Hematopoietic multipotent progenitor cell treated with erythropoietin and hydrocortisone succinate and interleukin-3 and kit ligand, for 6 days (in vitro differentiated cells): ENCODE measurements at regions not wholly inside any gene's neighbourhood (a gene's known extent, or its start where the extent isn't known, plus 50 kb on each side); places are given as distances from the start of the nearest gene placed in this dataset.

Source experiments
- DNase-seq: peaks from one replicate; pipeline ENCODE4 v3.0.0-alpha.2; 2015

DNA sequence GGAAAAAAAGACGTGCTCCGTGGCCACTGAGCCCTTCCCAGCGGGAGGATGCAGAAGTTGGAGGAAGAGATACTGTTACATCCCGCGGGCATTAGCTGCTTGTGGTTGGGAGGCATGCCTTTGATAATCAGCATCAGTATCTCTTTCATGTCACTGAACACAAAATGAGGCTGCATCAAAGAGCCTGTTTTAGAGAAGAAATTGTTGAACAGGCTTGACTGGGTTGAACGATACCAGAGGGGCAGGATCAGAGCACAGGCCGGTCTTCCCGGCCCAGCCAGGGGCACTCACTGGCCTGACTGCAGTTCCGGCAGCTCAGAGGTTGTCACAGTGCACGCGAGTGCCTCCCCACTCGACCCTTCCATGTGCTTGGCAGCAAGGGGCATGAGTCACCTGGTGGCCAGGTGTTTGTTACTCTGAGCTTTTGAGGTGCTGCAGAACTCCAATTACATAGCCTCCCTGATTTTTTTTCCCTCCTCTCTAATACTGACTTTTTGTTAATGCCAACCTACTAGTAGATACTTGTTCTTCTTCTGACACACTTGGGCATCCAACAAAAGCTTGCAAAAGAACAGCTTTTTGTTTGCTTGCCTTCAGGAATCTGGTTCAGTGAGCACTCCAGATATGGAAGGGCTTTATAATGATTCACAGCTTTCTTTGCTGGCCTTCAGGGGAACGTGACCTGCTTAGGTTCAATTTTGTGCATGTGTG, 121.6 kb downstream of the VAPA start:
- no peak for DNase-seq

DNA sequence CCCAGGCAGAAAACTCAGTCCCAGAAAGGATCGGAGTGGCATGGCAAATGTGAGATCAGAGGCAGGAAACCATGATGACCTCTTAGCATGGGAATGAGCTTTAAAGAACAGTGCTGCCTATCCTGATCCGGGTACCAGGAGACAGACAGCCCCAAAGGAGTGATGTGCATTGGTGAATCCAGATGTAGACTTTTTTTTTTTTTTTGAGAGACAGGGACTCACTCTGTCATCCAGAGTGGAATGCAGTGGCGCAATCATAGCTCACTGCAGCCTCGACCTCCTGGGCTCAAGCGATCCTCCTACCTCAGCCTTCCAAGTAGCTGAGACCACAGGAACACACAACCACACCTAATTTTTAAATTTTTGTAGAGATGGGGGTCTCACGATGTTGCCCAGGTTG, 122.7 kb downstream of the VAPA start:
- DNase-seq: no peak

DNA sequence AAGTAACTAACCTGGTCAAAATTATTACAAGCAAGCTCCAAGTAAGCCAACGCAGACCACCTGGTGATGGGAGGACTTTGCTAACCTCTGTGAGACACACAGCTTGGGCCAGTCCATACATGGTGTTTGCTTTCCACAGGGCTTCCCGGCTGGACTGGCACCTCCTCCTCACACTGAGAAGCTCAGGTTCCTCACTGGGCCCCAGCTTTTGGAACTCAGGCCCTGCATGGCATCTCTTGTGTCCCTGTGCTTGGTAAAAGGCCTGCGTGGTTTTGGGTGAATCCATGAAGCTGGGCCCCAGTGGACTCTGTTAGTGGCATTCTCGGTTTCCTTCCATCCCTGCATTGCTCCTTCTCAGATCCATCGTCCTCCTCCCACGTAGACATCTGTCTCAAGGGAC, 123.4 kb downstream of the VAPA start:
- no peak for DNase-seq

DNA sequence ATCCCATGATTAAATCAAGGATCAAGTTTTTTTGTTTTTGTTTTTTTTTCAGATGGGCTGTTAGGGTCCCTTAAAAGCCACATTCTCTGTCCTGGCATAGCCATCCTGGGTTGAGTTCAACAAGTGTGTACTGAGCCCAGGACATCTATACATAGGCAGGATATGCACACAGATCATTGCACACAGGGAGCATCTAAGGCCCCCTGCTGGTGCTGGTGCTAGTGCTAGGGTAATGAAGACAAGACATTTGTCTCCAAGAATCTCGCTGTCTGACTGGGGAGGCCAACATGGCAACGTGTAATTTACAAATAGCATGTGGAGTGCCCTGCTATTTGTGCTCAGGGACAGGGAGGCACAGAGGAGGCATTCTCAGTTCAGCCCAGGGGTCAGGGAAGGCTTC, 124.5 kb downstream of the VAPA start:
- DNase-seq: no peak

DNA sequence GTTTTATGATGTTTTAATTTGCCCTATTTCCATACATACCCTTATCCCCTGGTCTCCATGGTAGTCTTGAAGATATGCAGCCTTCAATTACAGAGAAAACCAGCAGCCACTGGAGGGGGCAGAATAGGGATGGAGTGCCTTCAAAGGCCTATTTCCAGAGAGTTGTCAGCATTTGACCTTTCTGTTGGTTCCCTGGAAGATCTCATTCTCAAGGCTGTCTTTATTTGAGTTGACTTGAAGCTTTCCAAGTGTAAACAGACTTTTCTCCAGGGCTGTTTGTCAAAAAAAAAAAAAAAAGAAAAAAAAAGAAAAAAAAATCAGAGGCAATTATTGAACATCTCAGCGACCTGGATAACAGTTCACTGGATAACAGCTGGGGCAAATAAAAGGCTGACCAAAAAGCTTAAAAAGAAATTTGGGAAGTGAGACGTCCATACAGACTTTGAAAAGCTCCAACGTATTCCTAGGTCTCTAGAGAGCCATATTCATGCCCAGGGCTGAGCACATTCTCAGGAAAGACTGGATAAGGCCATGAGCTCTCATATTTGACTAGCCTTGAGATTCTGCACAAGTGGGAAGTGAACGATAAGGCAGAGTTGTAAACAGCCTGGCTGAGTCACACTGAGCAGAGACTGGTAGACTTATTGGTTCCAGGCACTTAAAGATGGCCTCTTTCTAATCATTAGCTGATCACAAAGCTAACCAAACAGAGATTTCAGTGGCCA, 126.6 kb downstream of the VAPA start:
- no peak for DNase-seq

DNA sequence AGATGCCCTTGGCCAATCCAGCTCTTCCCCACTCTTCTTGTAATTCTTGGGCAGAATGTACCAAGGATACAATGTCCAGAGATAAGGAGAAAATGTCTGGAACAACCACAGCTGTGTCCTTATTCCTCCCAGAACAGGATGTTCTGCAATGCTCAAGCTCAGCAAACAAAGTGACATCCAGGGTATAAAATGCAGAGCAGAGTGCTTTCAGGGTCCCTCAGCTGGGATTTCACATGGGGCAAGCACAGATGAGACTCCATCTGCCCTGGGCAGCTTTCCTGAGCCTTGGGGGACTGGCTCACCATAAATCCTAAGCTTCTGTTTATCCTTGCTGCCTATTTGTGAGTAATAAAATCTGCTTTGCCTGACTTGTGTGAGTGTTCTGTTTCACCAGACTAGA, 127.4 kb downstream of the VAPA start:
- DNase-seq: no peak

DNA sequence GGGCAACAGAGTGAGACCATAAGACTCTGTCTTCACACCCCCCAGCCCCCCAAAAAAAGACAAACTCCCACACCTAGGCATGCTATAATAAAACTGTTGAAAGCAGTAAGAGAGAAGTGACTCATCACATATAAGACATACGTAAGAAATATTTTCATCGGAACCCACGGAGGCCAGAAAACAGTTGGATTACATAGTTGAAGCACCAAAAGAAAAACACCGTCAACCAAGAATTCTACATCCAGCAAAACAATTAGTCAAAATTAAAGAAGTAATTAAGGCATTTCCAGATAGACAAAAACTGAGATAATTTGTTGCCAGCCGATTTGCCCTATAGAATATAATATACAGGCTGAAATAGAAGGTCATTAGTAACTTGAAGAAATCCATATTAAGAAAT, 128.7 kb downstream of the VAPA start:
- no peak for DNase-seq

DNA sequence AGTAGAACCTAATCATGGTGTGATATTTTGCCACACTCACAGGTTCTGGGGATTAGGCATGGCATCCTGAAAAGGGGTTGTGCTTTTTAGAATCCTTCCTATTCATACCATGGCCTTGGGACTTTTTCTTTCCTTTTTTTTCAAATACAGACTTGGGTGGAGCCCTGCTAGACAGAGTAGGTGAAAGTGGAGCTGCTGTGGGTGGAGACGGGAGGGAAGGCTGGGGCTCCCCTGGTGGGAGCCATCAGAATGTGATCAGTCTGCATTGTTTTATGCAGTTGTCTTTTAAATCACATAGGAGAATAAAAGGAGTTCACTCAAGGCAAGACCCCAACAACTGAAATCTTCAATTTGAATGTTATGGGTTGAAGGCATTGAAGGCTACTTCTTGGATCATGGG, 130.2 kb downstream of the VAPA start:
- no peak for DNase-seq

DNA sequence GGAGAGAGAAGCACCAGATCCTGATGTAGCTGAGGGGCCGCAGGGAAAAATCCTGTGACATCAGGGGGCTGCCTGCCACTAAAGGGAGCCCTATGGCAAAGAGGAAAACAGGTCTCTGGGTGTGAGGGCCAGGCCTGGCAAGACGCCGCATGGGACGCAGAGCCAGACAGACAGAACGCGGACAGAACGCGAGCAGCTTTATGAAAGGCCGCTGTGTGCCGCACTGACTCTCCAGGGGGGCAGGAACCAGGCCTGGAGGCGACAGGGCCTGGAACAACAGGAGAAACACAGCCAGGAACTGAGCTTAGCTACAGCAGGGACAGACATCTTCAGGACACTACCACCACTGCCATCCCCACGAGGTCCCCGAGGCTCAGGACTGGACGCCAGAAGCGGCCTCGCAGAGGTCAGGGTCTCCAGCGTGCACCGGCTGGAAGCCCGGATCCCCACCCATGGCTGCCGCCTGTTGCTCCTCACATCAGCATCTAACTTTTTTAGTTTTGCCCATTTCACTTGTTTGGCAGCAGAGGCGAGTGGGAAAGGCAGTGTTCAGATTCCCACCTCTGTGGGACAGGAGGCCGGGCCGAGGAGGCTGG, 131.6 kb downstream of the VAPA start:
- no peak for DNase-seq

DNA sequence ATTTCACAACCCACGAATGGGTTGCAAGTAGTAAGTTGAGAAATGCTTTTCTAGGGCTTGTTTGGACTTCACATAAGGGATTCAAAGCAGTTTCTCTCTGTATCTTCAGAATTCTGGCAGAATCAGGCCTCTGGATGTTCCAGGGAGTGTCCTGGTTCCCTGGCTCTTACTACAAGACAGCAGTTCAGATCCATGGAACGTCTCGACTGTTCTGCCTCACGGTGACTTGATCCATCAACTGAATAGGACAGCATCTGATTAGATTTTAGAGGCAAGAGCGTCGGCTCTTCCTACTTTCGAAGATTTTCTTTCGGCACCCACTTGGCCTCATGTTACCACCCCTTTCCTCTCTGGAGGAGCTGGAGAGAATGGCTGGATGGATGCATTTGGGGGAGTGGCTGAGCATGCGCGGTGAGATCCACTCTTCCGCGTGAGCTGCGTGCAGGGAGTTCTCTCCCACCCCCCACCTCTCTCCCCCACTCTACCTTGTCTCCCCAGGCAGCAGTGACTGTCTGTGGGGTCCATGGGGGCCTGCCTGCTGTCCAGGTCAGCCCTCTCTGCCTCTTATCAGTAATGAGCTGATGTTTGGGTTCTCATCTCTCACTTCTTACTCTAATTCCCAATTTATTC, 132.5 kb downstream of the VAPA start:
- DNase-seq: no peak

DNA sequence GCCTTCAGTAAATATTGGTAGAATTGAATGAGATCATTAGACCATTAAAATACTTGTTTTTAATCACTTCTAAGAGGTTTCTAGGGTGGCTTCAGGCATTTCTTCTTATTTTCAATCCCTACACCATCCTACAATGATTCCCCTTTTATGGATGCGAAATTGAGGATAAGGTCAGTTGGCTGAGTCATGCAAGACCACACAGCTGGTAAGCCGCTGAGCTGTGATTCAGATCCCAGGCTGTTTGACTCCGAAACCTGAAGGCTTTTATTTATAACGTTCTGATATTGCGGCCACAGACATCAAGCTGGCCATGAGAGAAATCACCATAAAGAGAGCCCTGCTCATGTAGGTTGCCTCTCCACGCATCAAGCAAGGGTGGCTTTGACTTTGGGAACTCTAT, 133.4 kb downstream of the VAPA start:
- no peak for DNase-seq

DNA sequence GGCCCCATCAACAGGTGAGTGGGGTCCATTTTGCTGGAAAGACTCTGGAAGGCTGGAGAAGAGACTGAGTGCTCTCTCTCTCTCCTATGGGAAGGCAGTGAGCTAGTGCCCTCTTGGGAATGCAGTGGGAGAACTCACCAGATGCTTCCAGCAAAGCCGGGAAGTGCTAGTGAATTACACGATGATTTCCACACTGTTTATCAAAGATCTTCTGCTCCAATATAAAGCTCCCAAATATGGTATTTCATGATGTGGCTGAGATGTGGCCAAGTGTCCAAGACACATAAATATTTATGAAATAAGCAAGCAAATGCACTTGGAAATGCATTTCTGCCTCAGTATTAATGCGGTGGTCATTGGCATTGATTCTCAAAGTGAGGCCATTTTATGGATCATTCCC, 135.9 kb downstream of the VAPA start:
- no peak for DNase-seq

DNA sequence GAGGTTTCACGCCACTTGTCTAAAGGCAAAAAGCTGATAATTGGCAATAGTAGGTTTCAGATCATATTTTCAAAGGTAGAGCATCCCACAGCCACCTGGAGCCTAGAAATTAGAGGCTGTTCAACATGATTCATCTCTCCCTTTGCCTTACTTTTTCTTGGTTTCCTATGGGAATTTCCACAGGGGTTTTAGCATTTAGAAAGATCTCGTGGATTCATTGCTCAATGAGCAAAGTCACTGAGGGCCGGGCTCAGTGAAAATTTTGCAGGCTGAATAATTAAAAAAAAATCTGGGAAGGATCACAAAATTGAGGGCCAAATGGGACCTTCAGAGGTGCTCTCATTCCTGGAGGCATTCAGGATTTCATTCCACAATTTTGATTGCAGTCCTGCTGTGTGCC, 137.1 kb downstream of the VAPA start:
- DNase-seq: no peak

DNA sequence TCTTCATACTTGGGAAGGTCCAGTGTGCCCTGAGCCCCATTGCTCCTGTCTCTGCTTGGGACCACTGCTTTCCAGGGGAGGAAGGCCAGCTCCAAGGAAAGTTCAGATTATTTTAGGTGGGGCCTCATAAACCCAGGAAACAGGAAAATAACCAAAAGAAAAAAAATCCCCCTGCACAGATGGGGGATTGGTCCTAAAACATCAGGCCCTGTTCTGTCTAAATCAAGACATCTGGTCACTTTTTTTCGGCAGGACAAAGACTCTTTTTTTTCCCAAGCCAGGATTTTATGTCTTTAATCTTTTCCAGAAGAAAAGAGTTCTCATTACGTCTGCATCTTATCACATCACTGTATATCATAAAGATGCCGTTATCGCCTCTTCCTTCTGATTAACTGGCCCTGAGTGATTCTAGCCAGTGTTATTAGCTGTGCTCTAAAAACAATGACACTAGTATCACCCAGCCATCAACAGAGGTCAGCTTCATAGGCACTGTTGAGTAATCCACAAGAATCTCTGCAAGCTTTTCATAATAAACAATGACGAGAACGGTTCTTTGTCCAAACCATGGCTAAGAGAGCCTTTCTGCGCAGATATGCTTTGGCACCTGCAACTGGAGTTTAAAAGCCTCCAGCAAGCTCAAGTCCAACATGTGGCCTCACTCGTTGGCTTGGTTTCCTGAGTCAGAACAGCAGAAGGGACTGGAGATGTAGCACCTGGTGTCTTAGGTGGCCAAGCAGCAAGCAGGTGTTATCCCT, 138.2 kb downstream of the VAPA start:
- no peak for DNase-seq

DNA sequence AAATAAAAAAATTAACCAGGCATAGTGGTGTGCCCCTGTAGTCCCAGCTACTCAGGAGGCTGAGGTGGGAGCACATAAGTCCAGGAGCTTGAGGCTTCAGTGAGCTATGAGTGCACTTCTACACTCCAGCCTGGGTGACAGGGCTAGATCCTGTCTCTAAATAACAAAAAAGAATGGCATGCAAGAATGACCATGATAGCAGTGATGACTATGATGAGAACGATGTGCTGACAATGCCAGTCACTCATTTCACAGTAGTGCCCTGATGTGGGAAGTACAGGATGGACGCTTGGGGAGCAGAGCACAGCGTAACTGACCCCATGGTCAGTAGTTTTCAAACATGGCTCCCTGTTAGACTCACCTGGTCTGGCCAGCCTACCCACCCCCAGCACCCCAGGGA, 139.1 kb downstream of the VAPA start:
- no peak for DNase-seq

DNA sequence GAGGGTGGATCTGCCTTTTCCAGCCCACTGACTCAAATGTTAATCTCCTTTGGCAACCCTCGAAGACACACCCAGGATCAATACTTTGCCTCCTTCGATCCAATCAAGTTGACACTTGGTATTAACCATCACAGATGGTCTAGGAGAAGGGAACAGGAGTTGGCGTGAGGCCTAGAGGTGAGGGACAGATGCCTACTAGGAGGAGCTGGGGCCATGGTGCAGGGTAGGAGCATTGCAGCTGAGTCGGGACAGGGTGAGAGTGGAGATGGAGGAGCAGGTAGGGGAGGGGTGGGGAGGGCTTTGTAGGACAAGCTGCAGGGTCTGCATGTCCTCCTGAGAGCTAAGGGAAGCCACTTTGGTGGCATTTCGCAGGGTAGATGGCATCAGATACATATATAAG, 140.0 kb downstream of the VAPA start:
- DNase-seq: no peak

DNA sequence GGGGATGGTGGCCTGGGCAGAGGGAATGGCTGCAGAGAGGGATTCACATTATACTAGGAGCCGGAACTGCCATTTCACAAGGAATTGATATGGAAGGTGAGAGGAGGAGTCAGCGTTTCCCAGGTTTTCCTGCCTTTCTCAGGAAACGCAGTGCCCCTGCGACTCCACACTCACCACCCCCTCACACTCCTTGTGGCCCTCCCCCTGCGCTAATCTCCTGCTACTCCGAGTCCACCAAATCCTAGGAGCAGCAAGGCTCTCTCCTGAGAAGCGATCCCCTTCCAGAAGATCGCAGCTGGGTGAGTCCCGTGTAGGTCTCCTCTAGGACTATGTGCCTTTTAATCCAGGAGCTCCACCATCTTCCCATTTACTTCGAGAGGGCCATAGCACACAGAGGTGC, 140.6 kb downstream of the VAPA start:
- no peak for DNase-seq

DNA sequence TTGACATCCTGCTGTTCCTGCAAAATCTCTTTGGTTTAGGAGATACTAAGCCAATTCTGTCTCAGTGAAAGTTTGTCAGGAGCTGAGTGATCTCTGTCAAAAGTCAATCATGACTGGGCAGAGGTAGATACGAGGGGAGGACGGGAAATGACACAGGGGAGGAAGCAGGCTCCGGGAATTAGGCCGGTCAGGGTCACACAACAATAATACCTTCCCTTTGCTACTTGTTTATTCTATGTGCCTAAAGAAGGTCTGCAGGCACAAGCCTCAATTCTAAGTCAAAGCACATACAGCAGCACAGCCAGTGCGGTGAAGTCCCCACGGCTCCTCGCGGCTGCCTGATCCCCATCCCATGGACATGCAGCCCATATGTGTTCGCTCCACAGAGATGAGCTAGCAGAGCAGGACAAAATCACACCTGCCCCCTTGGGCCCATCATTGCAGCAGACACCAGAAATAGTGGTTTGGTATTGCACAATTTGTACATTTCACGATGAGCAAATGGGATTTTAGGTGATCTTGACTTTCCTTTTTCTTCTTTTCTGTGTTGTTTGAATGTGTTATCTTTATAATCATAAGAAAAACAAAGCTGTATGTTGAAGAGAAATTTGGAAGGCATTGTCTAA, 141.4 kb downstream of the VAPA start:
- DNase-seq: no peak

DNA sequence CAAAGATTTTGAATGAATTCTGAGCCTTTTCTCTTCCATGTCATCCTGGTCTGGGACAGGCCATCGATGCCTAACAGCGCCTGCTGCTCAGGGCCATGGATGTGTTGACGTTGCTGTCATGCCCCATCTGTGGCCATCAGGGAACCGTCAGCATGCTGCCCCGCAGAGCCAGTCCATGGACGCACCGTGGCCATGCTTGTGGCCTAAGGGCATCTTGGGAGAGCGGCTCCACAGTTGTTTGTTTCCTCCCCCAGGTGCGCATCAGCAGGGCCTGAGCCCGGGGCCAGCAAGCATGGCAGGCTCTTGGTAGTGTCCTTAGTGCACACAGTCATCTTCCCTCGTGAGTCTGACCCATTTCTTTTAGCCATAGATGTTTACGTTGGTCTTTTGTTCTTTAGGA, 142.7 kb downstream of the VAPA start:
- no peak for DNase-seq

DNA sequence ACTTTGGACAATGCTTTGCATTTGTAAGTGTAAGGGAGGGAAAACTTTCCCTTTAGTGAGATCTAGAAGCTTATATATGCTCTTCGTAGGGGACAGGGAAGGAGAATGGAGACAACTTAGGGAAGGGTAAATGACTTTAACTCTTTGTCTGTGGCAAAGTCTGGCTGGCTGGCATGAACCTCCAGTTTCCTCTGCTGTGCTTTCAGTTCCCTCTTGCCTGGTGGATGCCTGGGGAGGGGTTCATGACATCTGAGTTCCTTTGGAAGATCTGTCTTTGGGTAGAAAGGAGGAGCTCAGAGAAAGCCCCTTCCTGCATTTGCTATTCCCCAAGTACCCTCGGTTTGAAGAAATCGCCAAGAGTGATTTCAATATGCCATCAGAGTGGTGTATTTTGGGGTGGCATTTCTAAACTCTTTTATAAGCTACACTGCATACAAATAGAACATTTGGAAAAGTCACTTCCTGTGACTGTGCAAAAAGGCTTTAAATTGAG, 143.6 kb downstream of the VAPA start:
- DNase-seq: no peak

DNA sequence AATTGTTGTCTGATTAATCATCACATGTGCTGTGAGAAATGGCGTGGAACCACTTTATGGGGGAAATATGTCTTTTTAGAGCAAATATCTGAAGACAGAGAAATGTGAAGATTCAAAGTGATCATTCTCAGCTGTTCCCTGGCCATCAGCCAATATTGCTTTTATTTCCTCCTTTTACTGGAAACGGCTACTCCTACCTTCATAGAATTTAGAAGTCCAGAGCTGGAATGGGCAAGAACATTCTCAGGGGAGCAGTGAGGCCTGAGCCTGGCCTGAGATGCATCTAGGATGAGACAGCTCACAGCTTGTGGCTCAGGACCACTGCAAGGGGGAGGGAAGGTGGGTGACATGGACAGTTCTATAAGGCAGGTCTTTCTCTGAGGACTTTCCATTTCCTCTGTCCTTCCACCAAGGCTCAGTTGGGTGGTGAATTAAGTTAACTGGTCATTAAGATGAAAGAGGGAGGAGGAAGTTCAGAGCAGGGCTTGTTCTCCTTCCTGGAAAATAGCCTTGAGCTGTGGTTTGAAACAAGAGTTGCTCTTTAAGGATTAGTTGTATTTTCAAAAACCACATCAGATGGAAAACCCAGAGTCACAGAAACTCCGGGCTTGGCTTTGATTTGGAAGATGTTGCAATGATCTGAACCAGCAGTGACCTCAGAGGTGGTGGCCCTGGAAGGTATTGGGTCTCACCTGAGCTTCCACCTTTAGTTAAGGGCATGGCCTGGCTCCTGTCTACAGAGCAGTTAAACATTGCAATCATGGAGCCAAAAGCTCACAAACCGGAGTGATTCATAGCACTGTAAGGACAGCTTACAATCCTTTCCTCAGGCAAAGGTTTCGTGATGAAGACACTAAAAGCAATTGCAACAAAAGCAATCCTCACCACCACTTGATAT, 144.3 kb downstream of the VAPA start:
- peak; percentile 14 for DNase-seq
